Cardiac fibroblast (primary cell): ENCODE measurements at regions not wholly inside any gene's neighbourhood (a gene's known extent, or its start where the extent isn't known, plus 50 kb on each side); places are given as distances from the start of the nearest gene placed in this dataset.
A peak's percentile ranks its signal among the peaks of the same experiment; 100 is the strongest.

Source experiments
- DNase-seq, 2 donors: peaks; one replicate each; pipeline versions ENCODE4 v3.0.0 to v3.0.0-alpha.2; 2010; ENCODE audit warnings: low read depth in 2 of 2
- H3K4me3 ChIP-seq, 2 donors: replicated peaks in 1 of 2; 1 replicate in 1 of 2; 2 replicates in 1 of 2; pipeline ENCODE4 v1.5.1; 2011; ENCODE audit warnings: low read depth in 2 of 2, low read length in 2 of 2, mild to moderate bottlenecking in 2 of 2, moderate library complexity in 1 of 2
- TF ChIP-seq, protein P1 (sequence below): IDR thresholded peaks from one replicate; pipeline ENCODE4 v1.5.1; 2011; ENCODE audit warnings: low read depth, mild to moderate bottlenecking, low read length, inconsistent platforms

- TF ChIP-seq, protein P1, sequence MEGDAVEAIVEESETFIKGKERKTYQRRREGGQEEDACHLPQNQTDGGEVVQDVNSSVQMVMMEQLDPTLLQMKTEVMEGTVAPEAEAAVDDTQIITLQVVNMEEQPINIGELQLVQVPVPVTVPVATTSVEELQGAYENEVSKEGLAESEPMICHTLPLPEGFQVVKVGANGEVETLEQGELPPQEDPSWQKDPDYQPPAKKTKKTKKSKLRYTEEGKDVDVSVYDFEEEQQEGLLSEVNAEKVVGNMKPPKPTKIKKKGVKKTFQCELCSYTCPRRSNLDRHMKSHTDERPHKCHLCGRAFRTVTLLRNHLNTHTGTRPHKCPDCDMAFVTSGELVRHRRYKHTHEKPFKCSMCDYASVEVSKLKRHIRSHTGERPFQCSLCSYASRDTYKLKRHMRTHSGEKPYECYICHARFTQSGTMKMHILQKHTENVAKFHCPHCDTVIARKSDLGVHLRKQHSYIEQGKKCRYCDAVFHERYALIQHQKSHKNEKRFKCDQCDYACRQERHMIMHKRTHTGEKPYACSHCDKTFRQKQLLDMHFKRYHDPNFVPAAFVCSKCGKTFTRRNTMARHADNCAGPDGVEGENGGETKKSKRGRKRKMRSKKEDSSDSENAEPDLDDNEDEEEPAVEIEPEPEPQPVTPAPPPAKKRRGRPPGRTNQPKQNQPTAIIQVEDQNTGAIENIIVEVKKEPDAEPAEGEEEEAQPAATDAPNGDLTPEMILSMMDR, result no peak
- DNase-seq, result no peak
Measured at GRCh38 chr13:48784916-48785548, 131.3 kb downstream of the CYSLTR2 start.

GRCh38 chr13:48790199-48790598, 136.5 kb downstream of the CYSLTR2 start:
- no peak overlapping the region for H3K4me3 ChIP-seq
- no peak for DNase-seq
- TF ChIP-seq, protein P1, result no peak

More at GRCh38 chr13:48784916-48785548, 131.3 kb downstream of the CYSLTR2 start:
- no peak overlapping the region for H3K4me3 ChIP-seq

DNA sequence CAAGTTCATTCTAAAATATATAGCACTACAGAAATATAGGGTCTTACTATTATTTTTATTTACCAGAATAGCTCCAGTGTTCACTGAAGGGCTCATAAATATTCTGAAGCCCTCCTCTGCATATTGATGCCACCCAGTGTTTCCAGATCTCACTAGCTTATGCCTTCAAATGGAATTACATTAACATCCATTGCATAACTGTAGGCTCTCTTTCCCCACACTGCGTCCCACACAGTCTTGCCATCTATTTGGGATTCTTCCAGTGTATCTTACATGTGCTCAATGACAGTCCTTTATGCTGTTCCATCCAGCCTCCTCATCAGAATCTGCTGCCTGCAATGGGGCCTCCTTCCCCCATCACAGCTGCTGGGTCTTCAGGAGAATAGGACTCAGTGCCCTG, 137.2 kb downstream of the CYSLTR2 start:
- H3K4me3 ChIP-seq, result no peak overlapping the region
- no peak for DNase-seq
- TF ChIP-seq, protein P1, result no peak

DNA sequence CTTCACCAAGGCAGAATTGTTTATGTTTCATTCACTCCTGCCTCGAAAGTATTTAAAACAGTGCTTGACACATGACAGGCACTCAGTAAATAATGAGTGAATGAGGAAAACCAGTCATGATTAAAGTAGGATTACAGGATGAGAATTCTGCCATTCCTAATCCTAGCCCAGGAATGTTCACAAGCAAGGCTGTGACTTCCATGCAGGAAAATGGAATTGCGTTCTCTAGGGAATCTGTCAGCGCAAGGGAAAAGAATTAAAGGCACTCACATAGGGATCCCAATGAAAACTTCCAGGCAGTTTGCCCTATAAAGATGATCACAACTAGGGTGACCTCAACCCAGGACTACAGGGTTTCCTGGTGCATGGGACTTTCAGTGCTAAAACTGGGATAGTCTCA, 143.4 kb downstream of the CYSLTR2 start:
- H3K4me3 ChIP-seq, result no peak overlapping the region
- TF ChIP-seq, protein P1, result no peak
- DNase-seq, result no peak

- no peak for DNase-seq
- no peak overlapping the region for H3K4me3 ChIP-seq
- TF ChIP-seq, protein P1, result no peak
Measured at GRCh38 chr13:48797761-48798160, 144.0 kb downstream of the CYSLTR2 start.

GRCh38 chr13:48798180-48798579, 144.5 kb downstream of the CYSLTR2 start:
- no peak for DNase-seq
- no peak overlapping the region for H3K4me3 ChIP-seq
- TF ChIP-seq, protein P1, result no peak

DNA sequence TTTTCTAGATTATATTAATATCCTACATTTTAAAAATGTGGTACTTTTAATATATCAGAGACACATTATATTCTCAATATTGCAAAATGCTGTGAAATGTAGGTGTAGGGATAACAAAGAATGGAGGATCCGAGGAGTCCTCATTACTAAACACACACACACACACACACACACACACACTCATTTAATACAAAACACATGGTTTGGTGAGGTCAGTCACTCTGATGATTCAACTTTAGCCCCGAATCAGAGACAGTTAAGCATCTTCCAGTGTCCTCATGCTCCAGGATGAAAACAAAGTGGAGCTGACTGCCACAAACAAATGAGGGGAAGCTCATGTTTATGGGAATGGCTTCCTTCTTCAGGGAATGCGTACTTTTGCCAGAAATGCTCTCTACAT, 147.5 kb downstream of the CYSLTR2 start:
- no peak overlapping the region for H3K4me3 ChIP-seq
- TF ChIP-seq, protein P1, result no peak
- DNase-seq, result peak in 1 of 2 donors; percentile 78
